CD4-positive, alpha-beta memory T cell (primary cell): ENCODE measurements at regions not wholly inside any gene's neighbourhood (a gene's known extent, or its start where the extent isn't known, plus 50 kb on each side); places are given as distances from the start of the nearest gene placed in this dataset.

Experiments
- CTCF ChIA-PET: fragments of 350-600 bp; sonication (Branson Sonifier 250); formaldehyde crosslinking; loops from one replicate; lab custom pipeline; 2021; ENCODE audit warnings: inconsistent platforms; ENCODE audit not compliant: partially characterized antibody; lab: Charles Lee
- POLR2A ChIA-PET: fragments of 350-600 bp; sonication (Branson Sonifier 250); formaldehyde crosslinking; loops from one replicate; lab custom pipeline; 2021; ENCODE audit not compliant: partially characterized antibody; lab: Charles Lee
- DNase-seq, 5 donors: peaks; one replicate each; pipeline versions ENCODE4 v3.0.0 to v3.0.0-alpha.2; 2020 to 2022; ENCODE audit warnings: mixed read lengths in 1 of 5
- H3K27ac ChIP-seq: one replicate; pipeline ENCODE4 v1.7.0; 2013; ENCODE audit warnings: low read depth, low read length
- H3K27me3 ChIP-seq: 2 replicates; pipeline ENCODE4 v1.7.0; 2013; ENCODE audit warnings: mild to moderate bottlenecking, low read length, moderate library complexity; ENCODE audit not compliant: insufficient read depth
- H3K36me3 ChIP-seq: 2 replicates; pipeline ENCODE4 v1.7.0; 2013; ENCODE audit warnings: mild to moderate bottlenecking, low read length, moderate library complexity; ENCODE audit not compliant: insufficient read depth
- H3K4me1 ChIP-seq: 2 replicates; pipeline ENCODE4 v1.7.0; 2013; ENCODE audit warnings: mild to moderate bottlenecking, low read length, moderate library complexity; ENCODE audit not compliant: insufficient read depth
- H3K4me3 ChIP-seq, 2 donors: one replicate each; pipeline ENCODE4 v1.7.0; 2013; ENCODE audit warnings: low read length in 2 of 2, mild to moderate bottlenecking in 1 of 2
- H3K9me3 ChIP-seq, 2 donors: one replicate each; pipeline ENCODE4 v1.7.0; 2013; ENCODE audit warnings: low read length in 2 of 2, control low read depth in 1 of 2; ENCODE audit not compliant: control insufficient read depth in 1 of 2
- H3K27ac Mint-ChIP-seq, 7 donors: one replicate each; pipeline ENCODE4 v1.8.0; 2020 to 2021; ENCODE audit warnings: mixed read lengths in 7 of 7, mild to moderate bottlenecking in 6 of 7, inconsistent platforms in 3 of 7, moderate library complexity in 3 of 7
- H3K27me3 Mint-ChIP-seq, 2 donors: one replicate each; pipeline ENCODE4 v1.8.0; 2020 to 2021; ENCODE audit warnings: mixed read lengths in 2 of 2
- H3K36me3 Mint-ChIP-seq, 2 donors: one replicate each; pipeline ENCODE4 v1.8.0; 2020 to 2021; ENCODE audit warnings: mixed read lengths in 2 of 2, inconsistent platforms in 1 of 2, mild to moderate bottlenecking in 1 of 2
- H3K4me1 Mint-ChIP-seq, 4 donors: one replicate each; pipeline ENCODE4 v1.8.0; 2020 to 2021; ENCODE audit warnings: mixed read lengths in 4 of 4, mild to moderate bottlenecking in 1 of 4
- H3K4me3 Mint-ChIP-seq, 8 donors: one replicate each; pipeline ENCODE4 v1.8.0; 2020 to 2021; ENCODE audit warnings: mixed read lengths in 8 of 8, mild to moderate bottlenecking in 7 of 8, moderate library complexity in 6 of 8, inconsistent platforms in 3 of 8
- H3K9me3 Mint-ChIP-seq, 8 donors: one replicate each; pipeline ENCODE4 v1.8.0; 2020 to 2021; ENCODE audit warnings: mixed read lengths in 8 of 8, mild to moderate bottlenecking in 5 of 8, inconsistent platforms in 3 of 8, moderate library complexity in 1 of 8
- intact Hi-C: fragments of 100-400 bp; cut with micrococcal nuclease; formaldehyde crosslinking; loops from one replicate; pipeline ENCODE4 v1.15.1; 2023

DNA sequence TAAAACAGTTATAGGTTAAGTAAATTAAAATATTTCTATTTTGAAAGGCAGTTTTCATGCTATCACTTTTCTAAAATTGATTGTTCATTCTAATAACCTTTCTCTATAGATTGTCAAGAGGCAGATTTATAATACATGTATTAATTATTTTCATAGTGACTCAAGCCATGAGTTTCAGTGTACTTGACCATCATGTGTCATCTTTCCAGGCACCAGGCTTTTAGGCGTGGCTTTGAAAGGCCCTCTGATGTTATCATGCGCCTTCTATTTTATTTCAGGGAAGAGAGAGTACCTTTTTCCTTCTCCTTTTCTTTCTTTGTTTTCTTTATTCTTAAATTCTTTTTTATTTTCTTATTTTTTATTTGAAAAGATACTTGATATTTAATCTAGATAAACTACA, 128.3 kb upstream of the ETAA1 start:
- no peaks in the 10 kb centered on the region for H3K36me3 ChIP-seq
- Mint-ChIP-seq H3K4me1 (no peaks in the 10 kb centered on the region), H3K27me3 (peaks cover 2 to 3% of the 10 kb centered on the region in 2 donors), H3K9me3 (peaks cover 0 to 2% (median 0%) of the 10 kb centered on the region in 8 donors), H3K4me3 (no peak overlapping the region), H3K27ac (no peak overlapping the region), H3K36me3 (no peaks in the 10 kb centered on the region)
- ChIA-PET CTCF (no interaction called here), POLR2A (no interaction called here)
- H3K4me3 ChIP-seq, result no peak overlapping the region
- H3K27ac ChIP-seq, result no peak overlapping the region
- H3K27me3 ChIP-seq, result no peaks in the 10 kb centered on the region
- H3K9me3 ChIP-seq, result no peaks in the 10 kb centered on the region
- H3K4me1 ChIP-seq, result no peaks in the 10 kb centered on the region
- intact Hi-C loops, result no loop called here
- no peak for DNase-seq

DNA sequence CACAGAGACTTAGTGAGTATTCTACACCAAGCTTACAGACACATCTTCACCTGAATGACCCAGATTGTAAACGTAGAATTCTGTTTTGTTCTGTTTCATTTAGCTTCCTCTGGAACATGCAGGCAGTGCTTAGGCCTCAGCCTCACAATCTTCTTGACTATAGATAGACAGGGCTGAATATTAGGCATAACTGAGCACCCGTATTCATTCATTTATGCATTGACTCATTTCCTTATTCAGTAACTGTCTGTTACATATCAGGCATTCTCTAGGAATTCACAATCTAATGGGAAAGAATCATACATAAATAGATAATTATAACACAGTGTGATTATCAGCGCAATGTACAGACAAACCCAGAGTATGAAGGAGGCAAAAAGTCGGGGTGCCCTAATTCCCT, 124.9 kb upstream of the ETAA1 start:
- Histone ChIP-seq H3K27me3 (no peaks in the 10 kb centered on the region), H3K27ac (no peak overlapping the region), H3K9me3 (no peaks in the 10 kb centered on the region), H3K4me1 (no peaks in the 10 kb centered on the region), H3K36me3 (no peaks in the 10 kb centered on the region), H3K4me3 (no peak overlapping the region)
- ChIA-PET CTCF (no interaction called here), POLR2A (no interaction called here)
- Mint-ChIP-seq H3K9me3 (no peaks in the 10 kb centered on the region), H3K4me1 (no peaks in the 10 kb centered on the region), H3K36me3 (no peaks in the 10 kb centered on the region), H3K27ac (no peak overlapping the region), H3K4me3 (no peak overlapping the region), H3K27me3 (peaks cover 1 to 2% of the 10 kb centered on the region in 2 donors)
- DNase-seq, result no peak
- intact Hi-C loops, result no loop called here

DNA sequence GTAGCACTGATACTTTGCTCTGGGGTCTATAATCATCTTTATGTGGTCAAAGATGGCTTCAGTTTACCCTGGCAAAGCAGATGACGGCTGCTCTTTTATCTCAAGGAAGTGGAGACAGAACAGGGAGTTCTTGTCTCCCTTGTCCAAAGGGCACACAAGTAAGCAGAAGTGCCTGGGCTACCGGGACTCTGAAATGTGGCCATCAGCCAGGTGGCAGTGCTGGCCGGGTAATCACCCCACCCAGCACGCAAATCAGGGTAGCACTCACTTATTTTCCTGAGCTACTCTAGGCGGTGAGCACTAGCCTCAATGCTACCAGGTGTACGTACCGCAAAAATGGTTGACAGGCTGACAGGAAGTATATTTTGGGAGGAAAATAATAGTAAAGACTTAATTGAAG, 119.7 kb upstream of the ETAA1 start:
- POLR2A ChIA-PET, result no interaction called here
- Mint-ChIP-seq H3K27ac (no peak overlapping the region), H3K9me3 (peaks cover 0 to 1% (median 0%) of the 10 kb centered on the region in 8 donors), H3K4me1 (no peaks in the 10 kb centered on the region), H3K4me3 (no peak overlapping the region), H3K27me3 (no peaks in the 10 kb centered on the region), H3K36me3 (no peaks in the 10 kb centered on the region)
- no peaks in the 10 kb centered on the region for H3K36me3 ChIP-seq
- intact Hi-C loops, result no loop called here
- H3K27me3 ChIP-seq, result no peaks in the 10 kb centered on the region
- CTCF ChIA-PET, result no interaction called here
- no peak overlapping the region for H3K4me3 ChIP-seq
- H3K27ac ChIP-seq, result no peak overlapping the region
- H3K9me3 ChIP-seq, result no peaks in the 10 kb centered on the region
- no peaks in the 10 kb centered on the region for H3K4me1 ChIP-seq
- no peak for DNase-seq

DNA sequence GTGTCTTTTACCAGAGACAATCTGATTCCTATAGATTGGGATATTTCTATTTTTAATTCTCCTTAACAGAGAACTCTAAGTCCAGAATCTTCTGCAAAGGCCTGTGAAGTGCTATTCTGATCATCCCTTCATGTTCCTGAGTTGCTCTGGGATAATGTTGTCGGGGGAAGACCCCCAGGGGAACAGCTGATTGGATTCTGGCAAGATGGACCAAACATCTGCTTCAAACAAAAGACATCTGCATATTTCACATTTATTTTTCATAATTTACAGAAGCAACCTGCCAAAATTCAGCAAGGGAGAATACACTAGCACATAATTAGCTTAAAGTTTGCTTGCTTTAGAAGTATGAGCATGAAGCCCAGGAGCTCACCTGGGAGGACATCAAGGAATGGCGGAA, 116.0 kb upstream of the ETAA1 start:
- no peaks in the 10 kb centered on the region for H3K36me3 Mint-ChIP-seq
- POLR2A ChIA-PET, result no interaction called here
- no peaks in the 10 kb centered on the region for H3K27me3 ChIP-seq
- H3K4me1 Mint-ChIP-seq, result no peaks in the 10 kb centered on the region
- CTCF ChIA-PET, result no interaction called here
- H3K4me1 ChIP-seq, result no peaks in the 10 kb centered on the region
- H3K9me3 Mint-ChIP-seq, result peaks cover 0 to 1% (median 0%) of the 10 kb centered on the region in 8 donors
- peaks cover 0 to 1% of the 10 kb centered on the region in 2 donors for H3K27me3 Mint-ChIP-seq
- H3K27ac ChIP-seq, result no peak overlapping the region
- DNase-seq, result no peak
- intact Hi-C loops, result no loop called here
- no peak overlapping the region for H3K27ac Mint-ChIP-seq
- no peaks in the 10 kb centered on the region for H3K9me3 ChIP-seq
- H3K4me3 Mint-ChIP-seq, result no peak overlapping the region
- no peaks in the 10 kb centered on the region for H3K36me3 ChIP-seq
- H3K4me3 ChIP-seq, result no peak overlapping the region

DNA sequence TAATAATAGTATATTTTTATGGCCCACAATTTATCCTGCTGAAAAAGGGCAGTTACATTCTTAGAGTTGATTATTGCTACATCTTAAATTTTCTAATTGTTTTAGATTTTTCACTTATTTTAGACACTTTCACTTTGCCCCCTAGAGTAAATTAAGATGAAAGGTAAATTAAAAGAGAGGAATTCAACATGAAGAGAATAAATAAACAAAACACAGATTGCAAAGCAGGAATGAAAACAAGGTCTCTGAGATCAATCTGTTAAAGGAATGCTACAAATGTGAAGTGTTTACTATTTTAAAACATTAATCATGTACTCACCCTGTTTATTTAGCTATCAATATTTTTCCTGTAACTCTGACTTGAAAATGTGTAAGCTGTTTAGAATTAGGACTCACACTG, 113.5 kb upstream of the ETAA1 start:
- Mint-ChIP-seq H3K27me3 (peaks cover 0 to 1% of the 10 kb centered on the region in 2 donors), H3K4me1 (no peaks in the 10 kb centered on the region), H3K4me3 (no peak overlapping the region), H3K9me3 (peaks cover 0 to 2% (median 0%) of the 10 kb centered on the region in 8 donors), H3K27ac (no peak overlapping the region), H3K36me3 (no peaks in the 10 kb centered on the region)
- Histone ChIP-seq H3K4me1 (no peaks in the 10 kb centered on the region), H3K9me3 (no peaks in the 10 kb centered on the region), H3K36me3 (no peaks in the 10 kb centered on the region), H3K4me3 (no peak overlapping the region), H3K27me3 (no peaks in the 10 kb centered on the region), H3K27ac (no peak overlapping the region)
- POLR2A ChIA-PET, result no interaction called here
- CTCF ChIA-PET, result no interaction called here
- intact Hi-C loops, result no loop called here
- DNase-seq, result no peak

DNA sequence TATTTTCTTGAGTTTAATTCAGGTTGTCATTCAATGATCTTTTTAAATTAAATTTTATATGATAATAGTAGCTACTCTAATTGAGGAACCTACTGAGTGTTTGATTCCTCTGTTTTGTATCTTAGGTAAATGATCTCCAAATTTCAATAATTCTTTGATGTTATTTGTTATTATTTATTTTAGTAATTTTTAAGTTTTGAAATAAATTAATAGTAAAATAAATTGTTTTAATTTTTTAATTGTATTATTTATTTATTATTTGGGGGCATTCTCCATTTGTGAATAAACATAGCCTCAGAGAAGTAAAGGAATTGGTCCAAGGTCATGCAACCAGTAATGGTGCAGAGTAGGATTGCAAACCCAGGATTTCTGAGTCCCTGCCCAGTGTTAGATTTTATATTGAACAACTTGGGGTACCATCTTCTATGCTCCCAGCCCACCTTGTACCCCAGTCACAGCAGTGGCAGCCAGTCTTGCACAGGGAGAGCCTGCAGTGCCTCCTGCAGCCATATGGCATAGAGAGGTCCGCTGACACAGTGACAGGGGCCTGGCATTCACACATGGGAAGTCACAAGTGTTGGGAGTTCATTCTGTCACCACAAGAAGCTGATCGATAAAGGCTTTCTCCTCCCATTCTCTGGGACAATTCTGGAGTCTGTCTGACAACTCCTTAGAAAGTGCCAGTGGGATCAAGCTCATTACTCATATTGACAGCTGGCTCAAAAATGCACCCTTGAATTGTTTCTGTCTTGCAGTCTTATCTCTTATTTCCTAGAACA, 110.0 kb upstream of the ETAA1 start:
- POLR2A ChIA-PET, result no interaction called here
- Histone ChIP-seq H3K27ac (no peak overlapping the region), H3K9me3 (no peaks in the 10 kb centered on the region), H3K27me3 (no peaks in the 10 kb centered on the region), H3K4me1 (no peaks in the 10 kb centered on the region), H3K36me3 (no peaks in the 10 kb centered on the region), H3K4me3 (no peak overlapping the region)
- CTCF ChIA-PET, result no interaction called here
- Mint-ChIP-seq H3K4me1 (no peaks in the 10 kb centered on the region), H3K27ac (peak overlapping the region in 1 of 7 donors; percentile 1), H3K36me3 (no peaks in the 10 kb centered on the region), H3K9me3 (peaks cover 0 to 2% (median 0%) of the 10 kb centered on the region in 8 donors), H3K27me3 (peaks cover 0 to 1% of the 10 kb centered on the region in 2 donors), H3K4me3 (no peak overlapping the region)
- DNase-seq, result no peak
- intact Hi-C loops, result no loop called here

DNA sequence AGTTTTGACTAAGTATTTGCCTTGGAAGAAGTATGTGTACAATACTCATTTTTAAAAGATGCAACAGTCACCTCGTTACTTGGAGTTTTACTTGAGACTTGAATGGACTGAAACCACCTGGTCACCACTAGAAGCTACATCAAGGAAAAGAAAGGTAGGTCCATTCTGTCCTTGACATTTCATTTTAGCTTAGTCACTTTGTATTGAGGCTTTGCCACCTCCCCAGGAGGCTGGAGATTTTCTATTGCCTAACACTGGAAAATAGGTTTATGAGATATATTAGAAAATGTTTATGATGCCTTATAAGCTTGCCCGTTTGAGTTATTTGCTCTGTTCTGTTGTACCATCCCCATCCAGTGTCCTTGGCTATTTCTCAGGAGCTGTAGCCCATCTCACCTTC, 107.9 kb upstream of the ETAA1 start:
- CTCF ChIA-PET, result no interaction called here
- no peak overlapping the region for H3K4me3 ChIP-seq
- intact Hi-C loops, result no loop called here
- H3K4me1 Mint-ChIP-seq, result no peaks in the 10 kb centered on the region
- H3K27ac Mint-ChIP-seq, result no peak overlapping the region
- no peaks in the 10 kb centered on the region for H3K27me3 ChIP-seq
- peaks cover 0 to 1% of the 10 kb centered on the region in 2 donors for H3K27me3 Mint-ChIP-seq
- POLR2A ChIA-PET, result no interaction called here
- no peaks in the 10 kb centered on the region for H3K9me3 ChIP-seq
- no peaks in the 10 kb centered on the region for H3K36me3 Mint-ChIP-seq
- H3K4me3 Mint-ChIP-seq, result no peak overlapping the region
- no peak overlapping the region for H3K27ac ChIP-seq
- no peak for DNase-seq
- H3K9me3 Mint-ChIP-seq, result peaks cover 0 to 2% (median 0%) of the 10 kb centered on the region in 8 donors
- no peaks in the 10 kb centered on the region for H3K4me1 ChIP-seq
- H3K36me3 ChIP-seq, result no peaks in the 10 kb centered on the region
